ENCODE measurements at regions not wholly inside any gene's neighbourhood (a gene's known extent, or its start where the extent isn't known, plus 50 kb on each side); places are given as distances from the start of the nearest gene placed in this dataset.
A peak's percentile ranks its signal among the peaks of the same experiment; 100 is the strongest.

DNA sequence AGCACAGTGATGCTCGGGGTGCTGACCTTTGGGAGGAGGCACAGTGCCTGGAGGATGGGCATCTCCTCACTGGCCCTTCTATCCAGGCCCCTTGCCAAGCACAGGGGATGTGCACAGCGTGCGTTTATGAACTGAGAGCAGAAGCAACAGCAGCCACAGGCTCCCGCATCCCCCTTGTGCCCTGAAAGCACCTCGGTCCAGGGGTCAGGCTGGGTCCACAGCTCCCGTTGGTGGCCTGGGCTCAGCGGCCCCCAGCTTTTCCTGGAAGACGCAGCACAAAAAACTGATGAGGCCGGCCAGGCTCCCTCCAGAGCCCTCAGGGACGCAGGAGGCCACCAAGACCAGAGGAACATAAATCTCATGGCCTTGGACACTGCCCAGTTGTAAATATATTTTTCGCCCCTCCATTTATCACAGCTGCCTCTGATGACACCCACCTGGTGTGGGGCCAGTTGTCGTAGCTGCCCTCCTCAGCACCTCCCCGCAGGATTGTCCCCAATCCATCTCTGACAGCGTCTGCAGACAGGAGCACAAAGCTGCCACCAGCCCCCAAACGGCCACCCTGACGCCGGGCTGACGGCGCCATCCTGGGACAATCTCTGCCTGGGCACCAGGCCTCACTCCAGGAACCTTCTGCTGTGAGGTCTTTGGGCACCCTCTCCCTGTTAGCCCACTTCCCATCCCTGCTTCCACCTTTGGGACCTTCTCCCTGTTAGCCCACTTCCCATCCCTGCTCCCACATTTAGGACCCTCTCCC, 203.1 kb downstream of the BRD1 start:
- Histone ChIP-seq H3K27me3 (peaks cover 0 to 9% (median 0%) of the 10 kb centered on the region in 9 donors), H3K4me1 (peaks cover 0 to 6% (median 0%) of the 10 kb centered on the region in 12 donors), H3K9me3 (no peaks in the 10 kb centered on the region), H3K27ac (no peak overlapping the region), H3K4me3 (no peak overlapping the region), H3K36me3 (no peaks in the 10 kb centered on the region)
- ATAC-seq: no peak
- intact Hi-C loops (cut with DNase I): no loop called here
- 77 to 81% (median 79%) methylated on average over 11 to 19 of the region's 19 CpGs for WGBS, 4 donors
- no peak for TF ChIP-seq POLR2A (IDR thresholded peaks at IDR 0.05)
- no peak for TF ChIP-seq CTCF (IDR thresholded peaks at IDR 0.05)
- peak in 2 of 5 donors; percentile 5 to 30 for DNase-seq

DNA sequence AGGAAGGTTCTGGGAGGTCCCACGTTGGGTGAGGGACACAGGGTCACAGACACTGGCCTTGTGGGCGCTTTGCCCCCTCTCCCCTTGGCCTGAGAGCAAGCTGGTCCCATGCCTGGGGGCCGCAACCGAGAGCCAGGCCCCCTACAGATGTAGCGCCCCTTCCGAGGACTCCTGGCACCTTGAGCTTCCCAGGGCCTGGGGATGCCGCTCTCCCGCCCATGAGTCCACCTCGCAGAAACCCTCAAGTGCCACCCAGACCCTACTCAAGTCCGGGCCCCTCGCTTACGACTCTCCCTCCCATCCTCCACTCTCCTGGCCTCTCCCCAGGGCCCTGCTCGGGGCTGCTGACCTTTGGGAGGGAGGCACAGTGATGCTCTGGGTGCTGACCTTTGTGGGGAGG, 204.0 kb downstream of the BRD1 start:
- intact Hi-C loops (cut with DNase I): no loop called here
- WGBS, 4 donors: 84 to 90% (median 85%) methylated on average over 13 of the region's 13 CpGs
- DNase-seq: peak in 2 of 5 donors; percentile 13 to 54
- TF ChIP-seq CTCF (IDR thresholded peaks at IDR 0.05) (no peak), POLR2A (IDR thresholded peaks at IDR 0.05) (no peak)
- ATAC-seq: no peak
- Histone ChIP-seq H3K4me3 (no peak overlapping the region), H3K36me3 (no peaks in the 10 kb centered on the region), H3K4me1 (peaks cover 0 to 6% (median 0%) of the 10 kb centered on the region in 12 donors), H3K27ac (no peak overlapping the region), H3K9me3 (no peaks in the 10 kb centered on the region), H3K27me3 (peaks cover 0 to 9% (median 0%) of the 10 kb centered on the region in 9 donors)

GRCh38 chr22:49623176-49623575, 204.5 kb downstream of the BRD1 start:
- DNase-seq: peak in 2 of 5 donors; percentile 8 to 49

More at GRCh38 chr22:49623176-49623575, 204.5 kb downstream of the BRD1 start:
- intact Hi-C loops (cut with DNase I): no loop called here
- 71 to 88% (median 81%) methylated on average over 6 to 8 of the region's 8 CpGs for WGBS, 4 donors
- Histone ChIP-seq H3K4me3 (no peak overlapping the region), H3K27ac (no peak overlapping the region), H3K36me3 (no peaks in the 10 kb centered on the region), H3K27me3 (peaks cover 0 to 9% (median 0%) of the 10 kb centered on the region in 9 donors), H3K9me3 (no peaks in the 10 kb centered on the region), H3K4me1 (peaks cover 0 to under 1% (median 0%) of the 10 kb centered on the region in 12 donors)
- no peak for ATAC-seq
- TF ChIP-seq POLR2A (IDR thresholded peaks at IDR 0.05): no peak
- TF ChIP-seq CTCF (IDR thresholded peaks at IDR 0.05): no peak

Data from heart left ventricle (tissue), 16 donors.